IgD-negative memory B cell (primary cell): ENCODE measurements at regions not wholly inside any gene's neighbourhood (a gene's known extent, or its start where the extent isn't known, plus 50 kb on each side); places are given as distances from the start of the nearest gene placed in this dataset.

ENCODE experiments used
- H3K27ac Mint-ChIP-seq, 3 donors: one replicate each; pipeline ENCODE4 v1.8.0; 2020 to 2022; ENCODE audit warnings: mild to moderate bottlenecking in 3 of 3, mixed read lengths in 3 of 3, moderate library complexity in 1 of 3
- H3K27me3 Mint-ChIP-seq: one replicate; pipeline ENCODE4 v1.8.0; 2021; ENCODE audit warnings: mixed read lengths
- H3K36me3 Mint-ChIP-seq: one replicate; pipeline ENCODE4 v1.8.0; 2020; ENCODE audit warnings: mild to moderate bottlenecking, mixed read lengths
- H3K4me1 Mint-ChIP-seq, 3 donors: one replicate each; pipeline ENCODE4 v1.8.0; 2020 to 2022; ENCODE audit warnings: mixed read lengths in 3 of 3, mild to moderate bottlenecking in 1 of 3
- H3K4me3 Mint-ChIP-seq, 4 donors: one replicate each; pipeline ENCODE4 v1.8.0; 2020 to 2022; ENCODE audit warnings: mild to moderate bottlenecking in 4 of 4, mixed read lengths in 4 of 4, moderate library complexity in 3 of 4
- H3K9me3 Mint-ChIP-seq, 3 donors: one replicate each; pipeline ENCODE4 v1.8.0; 2020 to 2021; ENCODE audit warnings: mixed read lengths in 3 of 3, mild to moderate bottlenecking in 1 of 3

- no peak overlapping the region for H3K27ac Mint-ChIP-seq
These were observed 60.9 kb upstream of the OSR1 start for GRCh38 chr2:19419211-19419880.

GRCh38 chr2:19416784-19417684 lies 58.6 kb upstream of the OSR1 start:
- no peak overlapping the region for H3K27ac Mint-ChIP-seq
- H3K9me3 Mint-ChIP-seq, result peaks cover 0 to 3% (median 0%) of the 10 kb centered on the region in 3 donors
- no peaks in the 10 kb centered on the region for H3K36me3 Mint-ChIP-seq
- H3K4me3 Mint-ChIP-seq, result no peak overlapping the region
- peaks cover 6% of the 10 kb centered on the region for H3K27me3 Mint-ChIP-seq
- H3K4me1 Mint-ChIP-seq, result no peaks in the 10 kb centered on the region

More at GRCh38 chr2:19419211-19419880, 60.9 kb upstream of the OSR1 start:
- H3K9me3 Mint-ChIP-seq, result no peaks in the 10 kb centered on the region
- H3K4me3 Mint-ChIP-seq, result no peak overlapping the region
- H3K4me1 Mint-ChIP-seq, result no peaks in the 10 kb centered on the region
- peaks cover 5% of the 10 kb centered on the region for H3K27me3 Mint-ChIP-seq
- H3K36me3 Mint-ChIP-seq, result no peaks in the 10 kb centered on the region

GRCh38 chr2:19416083-19416482 lies 57.7 kb upstream of the OSR1 start:
- H3K27me3 Mint-ChIP-seq, result peaks cover 6% of the 10 kb centered on the region
- H3K4me1 Mint-ChIP-seq, result no peaks in the 10 kb centered on the region
- no peaks in the 10 kb centered on the region for H3K36me3 Mint-ChIP-seq
- H3K27ac Mint-ChIP-seq, result no peak overlapping the region
- peaks cover 0 to 4% (median 0%) of the 10 kb centered on the region in 3 donors for H3K9me3 Mint-ChIP-seq
- H3K4me3 Mint-ChIP-seq, result no peak overlapping the region

GRCh38 chr2:19409046-19409445 lies 50.6 kb upstream of the OSR1 start:
- peaks cover 8% of the 10 kb centered on the region for H3K27me3 Mint-ChIP-seq
- no peaks in the 10 kb centered on the region for H3K4me1 Mint-ChIP-seq
- H3K27ac Mint-ChIP-seq, result no peak overlapping the region
- no peaks in the 10 kb centered on the region for H3K36me3 Mint-ChIP-seq
- H3K9me3 Mint-ChIP-seq, result peaks cover 0 to 4% (median 0%) of the 10 kb centered on the region in 3 donors
- no peak overlapping the region for H3K4me3 Mint-ChIP-seq

- Mint-ChIP-seq H3K9me3 (peaks cover 0 to 4% (median 0%) of the 10 kb centered on the region in 3 donors), H3K4me3 (no peak overlapping the region), H3K4me1 (no peaks in the 10 kb centered on the region), H3K36me3 (no peaks in the 10 kb centered on the region), H3K27ac (no peak overlapping the region), H3K27me3 (peaks cover 12% of the 10 kb centered on the region)
These were observed 50.2 kb upstream of the OSR1 start for GRCh38 chr2:19408592-19408991.
